Gastrocnemius medialis (tissue), 4 donors: ENCODE measurements at regions not wholly inside any gene's neighbourhood (a gene's known extent, or its start where the extent isn't known, plus 50 kb on each side); places are given as distances from the start of the nearest gene placed in this dataset.

Source experiments
- ATAC-seq, 2 donors: fragments of 150-250 bp; one replicate each; pipeline ENCODE4 v1.9.1; 2016
- DNase-seq, 2 donors: peaks; one replicate each; pipeline ENCODE4 v3.0.0-alpha.2; 2019
- H3K27ac ChIP-seq, 4 donors: fragments of 200-600 bp; sonication (generic); 1 replicate in 1 of 4; 2 replicates in 3 of 4; pipeline ENCODE4 v1.5.1; 2016 to 2018; ENCODE audit warnings: mild to moderate bottlenecking in 2 of 4, moderate library complexity in 1 of 4
- H3K27me3 ChIP-seq, 3 donors: fragments of 200-600 bp; sonication (generic) in 2 of 3; 1 replicate in 1 of 3; 2 replicates in 2 of 3; pipeline versions ENCODE4 v1.5.1 to v1.6.0; 2016 to 2019; ENCODE audit warnings: mild to moderate bottlenecking in 1 of 3, moderate library complexity in 1 of 3
- H3K36me3 ChIP-seq, 2 donors: fragments of 200-600 bp; sonication (generic) in 1 of 2; one replicate each; pipeline ENCODE4 v1.5.1; 2017 to 2018
- H3K4me1 ChIP-seq, 2 donors: fragments of 200-600 bp; sonication (generic) in 1 of 2; one replicate each; pipeline ENCODE4 v1.5.1; 2016 to 2017; ENCODE audit warnings: mild to moderate bottlenecking in 2 of 2
- H3K4me3 ChIP-seq, 4 donors: fragments of 200-600 bp; sonication (generic) in 3 of 4; 1 replicate in 1 of 4; 2 replicates in 3 of 4; pipeline ENCODE4 v1.5.1; 2016 to 2019; ENCODE audit warnings: mild to moderate bottlenecking in 2 of 4
- H3K9me3 ChIP-seq, 3 donors: fragments of 200-600 bp; sonication (generic) in 2 of 3; 1 replicate in 1 of 3; 2 replicates in 2 of 3; pipeline ENCODE4 v1.5.1; 2016 to 2019
- CTCF ChIP-seq, 5 experiments: fragments of 450-650 bp in 3 of 5; fragments of 200-600 bp in 2 of 5; sonication (generic) in 2 of 5; IDR thresholded peaks in 4 of 5; conservative IDR thresholded peaks in 1 of 5; 1 replicate in 4 of 5; 2 replicates in 1 of 5; pipeline ENCODE4 v1.5.1; 2016 to 2019; ENCODE audit warnings: antibody characterized with exemption in 5 of 5, mild to moderate bottlenecking in 3 of 5, moderate library complexity in 3 of 5
- POLR2A ChIP-seq, 2 donors: fragments of 450-650 bp; IDR thresholded peaks; one replicate each; pipeline ENCODE4 v1.6.1; 2017; ENCODE audit warnings: antibody characterized with exemption in 2 of 2, mild to moderate bottlenecking in 2 of 2, moderate library complexity in 2 of 2
- in situ Hi-C, 4 donors: fragments of 200-750 bp; cut with MboI; loops; one replicate each; pipeline versions ENCODE4 v1.15.0 to v1.8.0; 2017; ENCODE audit warnings: low sequenced_read_pairs in 4 of 4
- intact Hi-C: fragments of 100-400 bp; cut with DNase I; formaldehyde crosslinking; loops from one replicate; pipeline ENCODE4 v1.15.1; 2023; ENCODE audit warnings: low total_unique reads

- TF ChIP-seq CTCF (IDR thresholded peaks at IDR 0.05 in 4 of 5, conservative IDR thresholded peaks at IDR 0.05 in 1 of 5) (no peak), POLR2A (IDR thresholded peaks at IDR 0.05) (no peak)
- no peak overlapping the region for H3K4me3 ChIP-seq
- in situ Hi-C loops (loop anchor here in 2 of 4 donors (25.0 kb wide), 1 partner anchor 728 kb away; no protein-coding TSS in a partner anchor), intact Hi-C loops (no loop called here)
- H3K4me1 ChIP-seq: no peaks in the 10 kb centered on the region
- no peak for ATAC-seq
- H3K9me3 ChIP-seq: no peaks in the 10 kb centered on the region
- H3K27ac ChIP-seq: no peak overlapping the region
- DNase-seq: no peak
- no peaks in the 10 kb centered on the region for H3K36me3 ChIP-seq
- H3K27me3 ChIP-seq: no peaks in the 10 kb centered on the region
These were observed 329.2 kb upstream of the FIGN start for GRCh38 chr2:164065038-164065437.

- H3K36me3 ChIP-seq: no peaks in the 10 kb centered on the region
- TF ChIP-seq POLR2A (IDR thresholded peaks at IDR 0.05) (no peak), CTCF (IDR thresholded peaks at IDR 0.05 in 4 of 5, conservative IDR thresholded peaks at IDR 0.05 in 1 of 5) (peak; percentile 4 to 52 (median 35))
- no peaks in the 10 kb centered on the region for H3K27me3 ChIP-seq
- H3K4me3 ChIP-seq: no peak overlapping the region
- H3K9me3 ChIP-seq: no peaks in the 10 kb centered on the region
- no peak for DNase-seq
- in situ Hi-C loops: loop anchor here in 2 of 4 donors (25.0 kb wide), 1 partner anchor 724 kb away; no protein-coding TSS in a partner anchor
- no peaks in the 10 kb centered on the region for H3K4me1 ChIP-seq
- H3K27ac ChIP-seq: no peak overlapping the region
- ATAC-seq: no peak
- intact Hi-C loops: loop anchor here (5.0 kb wide), 1 partner anchor 719 kb away; no protein-coding TSS in a partner anchor
These were observed 325.4 kb upstream of the FIGN start for GRCh38 chr2:164061129-164061746.

GRCh38 chr2:164060031-164060430 lies 324.2 kb upstream of the FIGN start:
- Histone ChIP-seq H3K27ac (no peak overlapping the region), H3K36me3 (no peaks in the 10 kb centered on the region), H3K4me3 (no peak overlapping the region), H3K4me1 (no peaks in the 10 kb centered on the region), H3K27me3 (no peaks in the 10 kb centered on the region), H3K9me3 (no peaks in the 10 kb centered on the region)
- DNase-seq (no peak), ATAC-seq (no peak)
- in situ Hi-C loops: loop anchor here in 2 of 4 donors (25.0 kb wide), 1 partner anchor 723 kb away; no protein-coding TSS in a partner anchor
- intact Hi-C loops: loop anchor here (5.0 kb wide), 1 partner anchor 718 kb away; no protein-coding TSS in a partner anchor
- TF ChIP-seq POLR2A (IDR thresholded peaks at IDR 0.05): no peak
- no peak for TF ChIP-seq CTCF (IDR thresholded peaks at IDR 0.05 in 4 of 5, conservative IDR thresholded peaks at IDR 0.05 in 1 of 5)

- DNase-seq (no peak), ATAC-seq (no peak)
- in situ Hi-C loops: loop anchor here in 2 of 4 donors (25.0 kb wide), 1 partner anchor 718 kb away; no protein-coding TSS in a partner anchor
- TF ChIP-seq CTCF (IDR thresholded peaks at IDR 0.05 in 4 of 5, conservative IDR thresholded peaks at IDR 0.05 in 1 of 5) (no peak), POLR2A (IDR thresholded peaks at IDR 0.05) (no peak)
- Histone ChIP-seq H3K4me3 (no peak overlapping the region), H3K27ac (no peak overlapping the region), H3K27me3 (no peaks in the 10 kb centered on the region), H3K4me1 (no peaks in the 10 kb centered on the region), H3K9me3 (no peaks in the 10 kb centered on the region), H3K36me3 (no peaks in the 10 kb centered on the region)
- intact Hi-C loops: no loop called here
These were observed 319.8 kb upstream of the FIGN start for GRCh38 chr2:164055623-164056022.
